ENCODE measurements at regions not wholly inside any gene's neighbourhood (a gene's known extent, or its start where the extent isn't known, plus 50 kb on each side); places are given as distances from the start of the nearest gene placed in this dataset.
"Not testable (repeated sequence)": the region's sequence is repeated elsewhere in the genome, so short reads cannot be mapped to it uniquely, and the experiment has no call there.

DNA sequence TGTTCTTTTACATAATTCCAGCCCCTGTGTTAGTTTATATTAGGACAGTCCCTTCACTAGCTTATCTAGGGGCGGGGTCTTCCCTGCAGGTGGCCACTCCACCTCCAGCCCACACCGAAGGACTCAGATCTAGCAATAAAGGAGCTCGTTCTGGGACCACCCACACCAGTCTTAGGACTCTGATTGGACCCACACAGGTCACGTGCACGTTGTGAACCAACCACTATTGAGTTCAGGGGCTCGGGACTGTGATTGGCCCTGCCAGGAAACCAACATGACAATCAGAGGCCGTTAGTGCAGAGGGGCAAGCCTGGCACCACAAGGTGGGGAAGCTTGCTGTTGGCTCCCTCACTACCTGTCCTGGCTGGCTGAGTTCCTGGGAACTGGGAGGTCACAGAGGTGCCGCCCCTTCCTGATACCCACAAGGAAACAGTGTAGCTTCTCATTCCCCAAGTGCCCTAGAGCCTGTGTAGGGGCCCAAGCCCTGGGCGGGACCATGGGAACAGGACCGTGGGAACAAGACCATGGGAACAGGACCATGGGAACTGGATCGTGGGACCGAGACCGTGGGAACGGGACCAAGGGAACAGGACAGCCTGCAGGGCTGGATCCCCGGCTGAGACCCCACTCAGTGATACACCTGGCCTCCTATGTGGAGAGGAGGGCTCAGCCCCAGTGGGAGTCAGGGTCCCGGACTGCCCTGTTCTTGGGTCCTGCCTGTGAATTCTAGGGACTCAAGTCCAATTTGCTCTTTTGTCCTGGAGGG, 297.8 kb downstream of the ADGRD1 start:
- no peak for DNase-seq

- DNase-seq: no peak
Measured at GRCh38 chr12:131253376-131254026, 299.8 kb downstream of the ADGRD1 start.

DNA sequence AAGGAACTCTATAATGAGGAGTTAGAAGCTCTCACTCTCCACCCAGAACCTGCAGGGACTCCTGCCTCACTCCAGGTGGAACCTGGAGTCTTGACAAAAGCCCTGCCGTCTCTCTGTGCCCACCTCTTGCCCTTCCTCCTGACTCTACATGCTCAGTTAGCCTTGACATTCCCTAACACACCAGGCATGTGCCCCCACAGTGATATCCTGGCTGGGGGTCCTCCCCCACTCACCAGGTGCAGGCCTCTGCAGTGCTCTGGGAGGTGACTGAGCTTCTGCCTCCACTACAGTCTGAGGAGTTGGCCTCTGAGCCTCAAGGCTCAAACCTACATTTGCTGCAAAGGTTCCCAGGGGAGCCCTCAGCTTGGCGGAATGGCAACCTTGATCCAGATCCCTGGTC, 300.7 kb downstream of the ADGRD1 start:
- DNase-seq: no peak

DNA sequence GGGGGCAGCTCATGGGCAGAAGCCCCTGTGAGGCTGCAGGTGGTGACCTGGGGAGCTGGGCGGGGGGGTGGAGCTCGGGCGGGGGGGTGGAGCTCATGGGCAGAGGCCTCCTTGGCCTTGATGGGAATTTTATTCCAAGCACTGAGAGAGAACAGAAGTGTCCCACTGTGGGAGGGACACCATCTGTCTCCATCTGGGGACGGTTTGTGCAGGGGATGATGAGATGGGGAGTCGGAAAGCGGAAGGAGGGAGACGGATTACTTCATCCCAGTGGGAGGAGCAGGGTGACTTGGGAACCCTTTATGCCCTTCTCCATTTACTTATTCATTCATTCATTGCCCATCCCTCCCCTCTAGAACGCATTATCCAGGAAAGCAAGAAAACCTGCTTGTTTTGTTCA, 304.7 kb downstream of the ADGRD1 start:
- no peak for DNase-seq

GRCh38 chr12:131260251-131260905, 306.7 kb downstream of the ADGRD1 start:
- DNase-seq: no peak

- no peak for DNase-seq
Measured at GRCh38 chr12:131260954-131261353, 307.2 kb downstream of the ADGRD1 start.

GRCh38 chr12:131261906-131262305, 308.2 kb downstream of the ADGRD1 start:
- no peak for DNase-seq

- no peak for DNase-seq
Measured at GRCh38 chr12:131263626-131264025, 309.9 kb downstream of the ADGRD1 start.

DNA sequence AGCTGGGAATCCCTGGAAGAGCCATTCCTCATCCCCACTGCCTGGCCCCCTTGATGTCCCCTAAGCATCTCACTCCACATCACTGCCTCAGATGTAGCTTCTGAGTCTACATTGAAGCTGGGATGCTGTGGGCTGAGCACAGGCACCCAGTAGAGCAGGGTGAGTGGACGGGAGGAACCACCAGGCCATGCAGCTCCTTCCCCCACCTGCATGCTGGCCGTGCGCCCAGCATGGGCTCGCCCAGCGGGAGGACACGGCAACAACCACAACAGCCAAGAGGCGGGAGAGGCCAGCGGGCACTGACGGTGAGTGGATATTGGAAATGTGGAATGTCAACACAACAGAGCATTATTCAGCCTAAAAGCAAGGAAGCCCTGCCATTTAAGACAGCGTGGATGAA, 310.9 kb downstream of the ADGRD1 start:
- DNase-seq: no peak

- no peak for DNase-seq
Measured at GRCh38 chr12:131266591-131267467, 313.1 kb downstream of the ADGRD1 start.

- DNase-seq: no peak
Measured at GRCh38 chr12:131267576-131267975, 313.9 kb downstream of the ADGRD1 start.

- DNase-seq: not testable (repeated sequence)
Measured at GRCh38 chr12:131268123-131268522, 314.4 kb downstream of the ADGRD1 start.

DNA sequence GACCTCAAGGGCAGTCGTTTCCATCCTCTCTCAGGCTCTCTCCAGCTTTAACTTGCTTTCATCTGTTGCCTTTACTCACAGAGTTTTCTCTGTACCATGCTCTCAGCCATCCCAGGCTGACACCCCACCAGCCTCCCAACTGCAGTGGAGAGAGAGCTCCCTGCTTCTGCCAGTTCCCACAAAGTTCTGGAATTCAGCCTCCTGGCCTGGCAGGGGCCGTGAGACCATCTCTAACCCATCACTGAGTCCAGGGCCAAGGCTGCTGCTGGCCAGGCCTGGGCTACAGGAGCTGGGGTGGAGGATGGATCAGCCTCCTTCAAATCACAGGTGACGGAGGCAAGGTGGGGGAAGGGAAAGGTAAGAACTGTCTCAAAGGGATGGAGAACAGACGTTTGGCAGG, 314.9 kb downstream of the ADGRD1 start:
- not testable (repeated sequence) for DNase-seq

DNA sequence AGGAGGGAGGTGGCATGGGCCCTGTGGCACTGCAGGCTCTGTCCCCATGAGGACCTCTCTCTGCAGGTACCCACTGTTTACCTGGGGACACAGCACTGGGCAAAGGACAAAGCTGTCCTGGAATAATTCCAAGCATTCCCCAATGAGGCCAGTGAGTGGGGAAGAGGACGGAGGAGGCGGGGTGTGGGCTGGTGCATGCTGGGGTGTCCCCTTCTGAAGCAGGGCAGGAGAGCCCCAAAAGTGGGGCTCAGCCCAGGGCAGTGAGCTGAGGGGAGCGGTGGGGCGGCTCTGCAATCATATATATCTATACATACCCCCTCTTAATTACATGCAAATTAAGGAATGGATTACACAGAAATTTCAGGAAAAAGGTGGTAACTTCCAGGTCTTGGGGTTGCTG, 315.8 kb downstream of the ADGRD1 start:
- no peak for DNase-seq

- DNase-seq: not testable (repeated sequence)
Measured at GRCh38 chr12:131269977-131270376, 316.3 kb downstream of the ADGRD1 start.

DNA sequence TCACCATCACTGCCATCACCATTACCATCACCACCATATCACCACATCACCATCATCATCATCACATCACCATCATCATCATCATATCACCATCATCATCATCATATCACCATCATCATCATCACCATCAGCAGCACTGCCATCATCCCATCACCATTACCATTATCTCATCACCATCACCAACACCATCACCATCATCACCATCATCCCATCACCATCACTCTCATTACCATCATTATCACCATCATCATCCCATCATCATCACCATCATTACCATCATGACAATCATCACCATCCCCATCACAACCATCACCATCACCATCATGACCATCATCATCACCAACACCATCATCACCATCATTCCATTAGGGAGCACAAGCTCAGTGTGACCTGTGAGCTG, 318.0 kb downstream of the ADGRD1 start:
- no peak for DNase-seq

DNA sequence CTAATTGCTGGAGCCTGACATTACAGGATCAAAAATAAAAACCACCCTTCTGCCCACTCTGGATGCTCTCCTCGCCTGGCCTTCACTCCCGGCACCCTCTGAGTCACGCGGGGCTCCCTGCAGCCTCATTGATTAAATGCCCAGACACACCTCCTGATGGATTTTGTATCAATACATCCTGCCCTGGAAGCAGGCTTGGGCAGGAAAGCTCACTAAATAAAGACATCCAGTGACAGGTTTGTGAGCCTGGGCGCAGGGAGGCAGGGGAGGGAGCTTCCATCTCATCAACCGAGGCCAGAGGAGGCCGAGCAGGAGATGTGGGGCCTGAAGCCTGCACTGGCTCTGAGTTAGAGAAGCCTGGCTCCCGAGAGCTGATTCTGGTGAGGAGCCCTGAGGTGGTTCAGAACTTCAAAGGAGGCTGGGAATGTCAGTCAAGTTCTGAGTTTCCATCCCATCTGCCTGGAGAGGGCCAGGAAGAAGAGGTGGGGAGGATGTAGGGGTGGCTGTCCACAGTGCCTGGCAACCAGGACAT, 318.6 kb downstream of the ADGRD1 start:
- DNase-seq: not testable (repeated sequence)

GRCh38 chr12:131273291-131273845, 319.7 kb downstream of the ADGRD1 start:
- no peak for DNase-seq

DNA sequence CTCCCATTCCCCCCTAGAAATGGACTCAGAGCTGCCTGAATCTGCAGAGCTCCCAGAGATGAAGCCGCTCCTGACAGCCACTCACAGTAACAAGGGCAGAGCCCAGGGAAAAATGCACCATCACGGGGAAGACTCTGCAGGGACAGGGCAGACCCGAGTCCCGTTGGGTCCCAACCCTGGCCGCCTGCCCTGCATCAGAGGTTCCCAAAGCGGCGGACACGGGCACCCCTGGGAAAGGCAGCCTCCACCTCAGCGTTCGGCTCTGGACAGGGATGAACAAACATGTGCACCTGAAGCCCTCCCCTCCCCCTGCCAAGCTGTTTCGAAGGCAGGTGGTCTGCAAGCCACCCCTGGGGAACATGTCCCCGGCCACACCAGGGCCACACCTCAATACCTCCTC, 320.4 kb downstream of the ADGRD1 start:
- DNase-seq: no peak

- no peak for DNase-seq
Measured at GRCh38 chr12:131274906-131275305, 321.2 kb downstream of the ADGRD1 start.

- DNase-seq: no peak
Measured at GRCh38 chr12:131275824-131276223, 322.1 kb downstream of the ADGRD1 start.

DNA sequence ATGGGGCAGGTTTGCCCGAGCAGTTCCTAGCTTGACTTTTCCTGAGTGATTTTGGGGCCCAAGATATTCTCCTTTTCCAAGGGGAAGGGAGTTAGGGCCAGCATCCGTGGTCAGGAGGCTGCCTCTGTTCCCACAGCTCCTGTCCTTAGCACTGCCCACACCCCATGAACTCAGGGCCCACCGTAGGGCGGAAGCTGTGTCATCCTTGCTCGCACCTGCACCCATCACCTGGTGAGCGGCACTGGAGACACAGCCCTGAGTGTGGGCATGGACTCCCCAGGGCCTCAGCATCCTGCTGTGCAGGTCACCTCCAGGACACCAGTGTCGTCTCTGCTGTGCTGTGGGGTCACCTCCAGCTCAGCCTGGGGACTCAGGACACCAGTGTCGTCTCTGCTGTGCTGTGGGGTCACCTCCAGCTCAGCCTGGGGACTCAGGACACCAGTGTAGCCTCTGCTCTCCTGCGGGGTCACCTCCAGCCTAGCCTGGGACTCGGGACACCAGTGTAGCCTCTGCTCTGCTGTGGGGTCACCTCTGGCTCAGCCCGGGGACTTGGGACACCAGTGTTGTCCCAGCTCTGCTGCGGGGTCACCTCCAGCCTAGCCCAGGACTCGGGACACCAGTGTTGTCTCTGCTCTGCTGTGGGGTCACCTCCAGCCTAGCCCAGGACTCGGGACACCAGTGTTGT, 322.9 kb downstream of the ADGRD1 start:
- no peak for DNase-seq

All from hematopoietic multipotent progenitor cell treated with erythropoietin and hydrocortisone succinate and interleukin-3 and kit ligand, for 4 days (in vitro differentiated cells).